ENCODE measurements at regions not wholly inside any gene's neighbourhood (a gene's known extent, or its start where the extent isn't known, plus 50 kb on each side); places are given as distances from the start of the nearest gene placed in this dataset. TPM values are rescaled to one million over a fixed set of nuclear protein-coding genes. Genes with fewer than 3 reads are reported as not detected.

- H3K4me3 ChIP-seq (ENCODE audit: low read depth, low read length): no peak overlapping the region
- ChIA-PET CTCF (interaction anchor here (1.6 kb wide), 1 partner anchor 10 kb away, joined by 6 read pairs; no protein-coding TSS in a partner anchor), POLR2A (no interaction called here)
- TF ChIP-seq, protein P1, sequence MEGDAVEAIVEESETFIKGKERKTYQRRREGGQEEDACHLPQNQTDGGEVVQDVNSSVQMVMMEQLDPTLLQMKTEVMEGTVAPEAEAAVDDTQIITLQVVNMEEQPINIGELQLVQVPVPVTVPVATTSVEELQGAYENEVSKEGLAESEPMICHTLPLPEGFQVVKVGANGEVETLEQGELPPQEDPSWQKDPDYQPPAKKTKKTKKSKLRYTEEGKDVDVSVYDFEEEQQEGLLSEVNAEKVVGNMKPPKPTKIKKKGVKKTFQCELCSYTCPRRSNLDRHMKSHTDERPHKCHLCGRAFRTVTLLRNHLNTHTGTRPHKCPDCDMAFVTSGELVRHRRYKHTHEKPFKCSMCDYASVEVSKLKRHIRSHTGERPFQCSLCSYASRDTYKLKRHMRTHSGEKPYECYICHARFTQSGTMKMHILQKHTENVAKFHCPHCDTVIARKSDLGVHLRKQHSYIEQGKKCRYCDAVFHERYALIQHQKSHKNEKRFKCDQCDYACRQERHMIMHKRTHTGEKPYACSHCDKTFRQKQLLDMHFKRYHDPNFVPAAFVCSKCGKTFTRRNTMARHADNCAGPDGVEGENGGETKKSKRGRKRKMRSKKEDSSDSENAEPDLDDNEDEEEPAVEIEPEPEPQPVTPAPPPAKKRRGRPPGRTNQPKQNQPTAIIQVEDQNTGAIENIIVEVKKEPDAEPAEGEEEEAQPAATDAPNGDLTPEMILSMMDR (IDR thresholded peaks at IDR 0.05; ENCODE audit: insufficient read depth, low read depth, low read length): no peak
- H3K27me3 ChIP-seq (ENCODE audit: control insufficient read depth, insufficient read depth, low read length): no peaks in the 10 kb centered on the region
- no peaks in the 10 kb centered on the region for H3K36me3 ChIP-seq (ENCODE audit: control insufficient read depth, insufficient read depth, low read length)
- no peak for DNase-seq (ENCODE audit: low read depth)
Observed at GRCh38 chr6:113796038-113796437, 61.1 kb upstream of the MARCKS start.

DNA sequence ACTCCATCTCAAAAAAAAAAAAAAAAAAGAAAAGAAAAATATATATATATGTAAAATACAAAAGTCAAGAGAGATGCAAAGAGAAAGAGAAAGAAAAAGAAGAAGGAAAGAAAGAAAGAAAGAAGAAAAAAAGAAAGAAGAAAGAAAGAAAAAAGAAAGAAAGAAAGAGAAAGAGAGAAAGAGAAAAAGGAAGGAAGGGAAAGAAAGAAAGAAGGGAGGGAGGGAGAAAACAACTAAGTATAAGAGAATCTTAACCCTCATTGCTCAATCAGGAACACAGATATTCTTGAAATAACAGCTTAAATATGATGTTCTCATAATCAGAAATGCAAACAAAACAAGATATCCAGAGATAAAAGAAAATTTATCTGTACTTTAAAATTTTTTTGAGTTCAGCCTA lies 54.4 kb upstream of the MARCKS start:
- Histone ChIP-seq H3K36me3 (ENCODE audit: control insufficient read depth, insufficient read depth, low read length) (no peaks in the 10 kb centered on the region), H3K4me3 (ENCODE audit: low read depth, low read length) (no peak overlapping the region), H3K27me3 (ENCODE audit: control insufficient read depth, insufficient read depth, low read length) (no peaks in the 10 kb centered on the region)
- DNase-seq (ENCODE audit: low read depth): no peak
- ChIA-PET POLR2A (no interaction called here), CTCF (no interaction called here)
- TF ChIP-seq, protein P1 (IDR thresholded peaks at IDR 0.05; ENCODE audit: insufficient read depth, low read depth, low read length): no peak

DNA sequence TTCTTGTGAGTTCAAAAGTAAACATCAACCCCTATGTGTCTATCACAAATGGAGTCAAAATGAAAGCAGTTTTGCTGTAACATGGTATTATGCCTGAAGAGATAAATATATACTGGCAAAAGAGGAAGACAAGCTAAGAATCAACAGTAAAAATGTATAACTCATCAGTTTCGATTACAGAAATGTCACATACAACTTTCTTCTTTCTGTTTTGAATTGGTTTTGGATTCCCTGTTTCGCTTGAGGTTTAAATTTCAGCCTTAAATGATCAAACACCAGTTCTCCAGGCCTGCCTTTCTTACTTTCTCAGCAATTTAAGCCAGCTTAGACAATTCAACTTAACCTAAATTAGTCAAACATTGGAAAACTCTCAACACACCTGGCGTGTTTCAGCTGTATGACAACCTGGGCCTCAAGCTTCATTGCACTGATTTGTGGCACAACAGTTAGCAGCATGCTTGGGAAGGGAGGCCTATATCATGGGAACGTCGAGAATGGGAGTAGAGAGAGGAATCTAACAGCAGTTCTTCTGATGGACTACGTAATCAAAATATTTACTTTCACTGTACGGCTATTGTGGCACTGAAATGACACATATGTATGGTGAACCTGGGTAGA lies 51.9 kb upstream of the MARCKS start:
- ChIA-PET POLR2A (no interaction called here), CTCF (interaction anchor here (1.6 kb wide), 1 partner anchor 9 kb away, joined by 6 read pairs; no protein-coding TSS in a partner anchor)
- Histone ChIP-seq H3K36me3 (ENCODE audit: control insufficient read depth, insufficient read depth, low read length) (no peaks in the 10 kb centered on the region), H3K4me3 (ENCODE audit: low read depth, low read length) (no peak overlapping the region), H3K27me3 (ENCODE audit: control insufficient read depth, insufficient read depth, low read length) (no peaks in the 10 kb centered on the region)
- TF ChIP-seq, protein P1 (IDR thresholded peaks at IDR 0.05; ENCODE audit: insufficient read depth, low read depth, low read length): no peak
- DNase-seq (ENCODE audit: low read depth): no peak

GRCh38 chr6:113805811-113806495 lies 51.2 kb upstream of the MARCKS start:
- Histone ChIP-seq H3K27me3 (ENCODE audit: control insufficient read depth, insufficient read depth, low read length) (no peaks in the 10 kb centered on the region), H3K36me3 (ENCODE audit: control insufficient read depth, insufficient read depth, low read length) (no peaks in the 10 kb centered on the region), H3K4me3 (ENCODE audit: low read depth, low read length) (no peak overlapping the region)
- no peak for DNase-seq (ENCODE audit: low read depth)
- TF ChIP-seq, protein P1 (IDR thresholded peaks at IDR 0.05; ENCODE audit: insufficient read depth, low read depth, low read length): no peak
- POLR2A ChIA-PET: no interaction called here
- CTCF ChIA-PET: interaction anchor here (1.6 kb wide), 1 partner anchor 9 kb away, joined by 6 read pairs; no protein-coding TSS in a partner anchor

Small RNAs in the stretch of these regions (small RNA-seq; reads per million reads assigned to genes)
- gene RNU6-1163P (ENCODE audit: insufficient read length, low read depth, low replicate concordance): not detected

All from BJ (cell line).